ENCODE measurements at regions not wholly inside any gene's neighbourhood (a gene's known extent, or its start where the extent isn't known, plus 50 kb on each side); places are given as distances from the start of the nearest gene placed in this dataset.

DNA sequence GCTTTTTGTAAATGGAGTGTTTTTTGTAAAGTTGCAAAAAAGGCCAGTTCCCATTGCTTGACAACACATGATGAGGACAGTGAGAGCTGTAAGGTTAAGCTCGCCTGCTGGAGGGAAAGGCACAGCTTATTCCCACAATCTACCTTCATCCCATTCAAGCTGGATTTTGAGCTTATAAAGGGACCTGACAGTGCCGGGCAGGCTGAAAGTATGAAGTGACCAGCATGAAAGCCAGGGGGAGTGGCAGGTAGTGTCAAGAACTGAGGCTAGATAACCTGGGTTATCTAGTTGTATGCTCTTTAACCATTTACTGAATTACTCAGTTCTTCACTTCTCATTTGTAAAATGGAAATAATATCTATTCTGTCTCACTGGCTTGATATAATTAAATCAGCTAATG is 52.3 kb upstream of the KPNA4 start (continued):
- TF ChIP-seq, protein P1, sequence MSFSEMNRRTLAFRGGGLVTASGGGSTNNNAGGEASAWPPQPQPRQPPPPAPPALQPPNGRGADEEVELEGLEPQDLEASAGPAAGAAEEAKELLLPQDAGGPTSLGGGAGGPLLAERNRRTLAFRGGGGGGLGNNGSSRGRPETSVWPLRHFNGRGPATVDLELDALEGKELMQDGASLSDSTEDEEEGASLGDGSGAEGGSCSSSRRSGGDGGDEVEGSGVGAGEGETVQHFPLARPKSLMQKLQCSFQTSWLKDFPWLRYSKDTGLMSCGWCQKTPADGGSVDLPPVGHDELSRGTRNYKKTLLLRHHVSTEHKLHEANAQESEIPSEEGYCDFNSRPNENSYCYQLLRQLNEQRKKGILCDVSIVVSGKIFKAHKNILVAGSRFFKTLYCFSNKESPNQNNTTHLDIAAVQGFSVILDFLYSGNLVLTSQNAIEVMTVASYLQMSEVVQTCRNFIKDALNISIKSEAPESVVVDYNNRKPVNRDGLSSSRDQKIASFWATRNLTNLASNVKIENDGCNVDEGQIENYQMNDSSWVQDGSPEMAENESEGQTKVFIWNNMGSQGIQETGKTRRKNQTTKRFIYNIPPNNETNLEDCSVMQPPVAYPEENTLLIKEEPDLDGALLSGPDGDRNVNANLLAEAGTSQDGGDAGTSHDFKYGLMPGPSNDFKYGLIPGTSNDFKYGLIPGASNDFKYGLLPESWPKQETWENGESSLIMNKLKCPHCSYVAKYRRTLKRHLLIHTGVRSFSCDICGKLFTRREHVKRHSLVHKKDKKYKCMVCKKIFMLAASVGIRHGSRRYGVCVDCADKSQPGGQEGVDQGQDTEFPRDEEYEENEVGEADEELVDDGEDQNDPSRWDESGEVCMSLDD (tag by site-specific recombination; IDR thresholded peaks at IDR 0.05): no peak
- TF ChIP-seq SCRT1 (tag by site-specific recombination; IDR thresholded peaks at IDR 0.05; ENCODE audit: borderline replicate concordance) (no peak), ZNF19 (tag by site-specific recombination; IDR thresholded peaks at IDR 0.05; ENCODE audit: low read depth) (no peak)
- TF ChIP-seq, protein P2, sequence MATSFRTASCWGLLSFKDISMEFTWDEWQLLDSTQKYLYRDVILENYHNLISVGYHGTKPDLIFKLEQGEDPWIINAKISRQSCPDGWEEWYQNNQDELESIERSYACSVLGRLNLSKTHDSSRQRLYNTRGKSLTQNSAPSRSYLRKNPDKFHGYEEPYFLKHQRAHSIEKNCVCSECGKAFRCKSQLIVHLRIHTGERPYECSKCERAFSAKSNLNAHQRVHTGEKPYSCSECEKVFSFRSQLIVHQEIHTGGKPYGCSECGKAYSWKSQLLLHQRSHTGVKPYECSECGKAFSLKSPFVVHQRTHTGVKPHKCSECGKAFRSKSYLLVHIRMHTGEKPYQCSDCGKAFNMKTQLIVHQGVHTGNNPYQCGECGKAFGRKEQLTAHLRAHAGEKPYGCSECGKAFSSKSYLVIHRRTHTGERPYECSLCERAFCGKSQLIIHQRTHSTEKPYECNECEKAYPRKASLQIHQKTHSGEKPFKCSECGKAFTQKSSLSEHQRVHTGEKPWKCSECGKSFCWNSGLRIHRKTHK (tag by site-specific recombination; IDR thresholded peaks at IDR 0.05): no peak

DNA sequence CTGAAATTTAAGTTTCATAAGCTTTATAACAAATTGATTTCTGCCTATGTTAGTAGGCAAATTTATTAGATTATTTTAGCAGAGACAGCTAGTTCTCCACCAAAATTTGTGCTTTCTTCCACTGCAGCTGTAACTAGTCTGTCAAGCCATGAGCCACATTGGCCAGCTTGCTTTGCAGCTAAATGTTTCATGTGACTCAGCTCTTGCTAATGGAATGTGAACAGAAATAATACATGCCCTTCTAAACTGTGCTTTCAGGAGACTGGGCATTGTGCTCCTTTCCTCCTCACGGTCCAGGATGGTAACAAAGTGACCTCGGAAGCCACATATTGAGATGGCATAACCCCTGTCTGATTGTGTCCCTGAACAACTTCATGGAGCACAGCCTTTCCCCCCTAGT is 51.3 kb upstream of the KPNA4 start:
- Histone ChIP-seq H3K36me3 (ENCODE audit: control insufficient read depth in 2 of 2, insufficient read depth in 1 of 2, low read length in 2 of 2) (no peaks in the 10 kb centered on the region), H3K4me3 (ENCODE audit: low read depth, low read length) (no peak overlapping the region), H3K4me1 (ENCODE audit: control insufficient read depth, insufficient read depth, low read length) (no peaks in the 10 kb centered on the region; the same call in 1 of the 2 replicates), H3K9me3 (ENCODE audit: control insufficient read depth, insufficient read depth, low read depth, low read length) (no peaks in the 10 kb centered on the region), H3K27ac (ENCODE audit: extremely low read depth, low read depth, low read length) (no peak overlapping the region)
- no peak for TF ChIP-seq ZNF521 (tag by site-specific recombination; IDR thresholded peaks at IDR 0.05)
- ChIA-PET CTCF (no interaction called here), POLR2A (no interaction called here)

DNA sequence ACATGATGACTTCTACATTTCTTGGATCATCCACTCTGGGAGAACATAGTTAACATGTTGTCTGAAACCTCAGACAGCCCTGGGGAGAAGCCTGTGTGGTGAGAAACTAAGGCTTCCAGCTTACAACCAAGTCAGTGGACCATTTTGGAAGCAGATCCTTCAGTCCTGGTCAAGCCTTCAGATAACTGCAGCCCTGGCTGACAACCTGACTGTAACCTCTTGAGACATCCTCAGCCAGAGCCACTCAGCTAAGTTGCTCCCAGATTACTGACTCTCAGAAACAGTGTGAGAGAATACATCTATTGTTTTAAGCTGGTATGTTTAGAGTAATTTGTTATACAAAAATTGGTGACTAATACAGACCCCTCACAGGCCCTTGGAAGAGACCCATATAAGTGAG is 50.9 kb upstream of the KPNA4 start:
- Histone ChIP-seq H3K9me3 (ENCODE audit: control insufficient read depth, insufficient read depth, low read depth, low read length) (no peaks in the 10 kb centered on the region), H3K4me1 (ENCODE audit: control insufficient read depth, insufficient read depth, low read length) (no peaks in the 10 kb centered on the region; the same call in 1 of the 2 replicates), H3K4me3 (ENCODE audit: low read depth, low read length) (no peak overlapping the region), H3K27ac (ENCODE audit: extremely low read depth, low read depth, low read length) (no peak overlapping the region), H3K36me3 (ENCODE audit: control insufficient read depth in 2 of 2, insufficient read depth in 1 of 2, low read length in 2 of 2) (no peaks in the 10 kb centered on the region)
- ChIA-PET CTCF (no interaction called here), POLR2A (no interaction called here)
- TF ChIP-seq, protein P3, sequence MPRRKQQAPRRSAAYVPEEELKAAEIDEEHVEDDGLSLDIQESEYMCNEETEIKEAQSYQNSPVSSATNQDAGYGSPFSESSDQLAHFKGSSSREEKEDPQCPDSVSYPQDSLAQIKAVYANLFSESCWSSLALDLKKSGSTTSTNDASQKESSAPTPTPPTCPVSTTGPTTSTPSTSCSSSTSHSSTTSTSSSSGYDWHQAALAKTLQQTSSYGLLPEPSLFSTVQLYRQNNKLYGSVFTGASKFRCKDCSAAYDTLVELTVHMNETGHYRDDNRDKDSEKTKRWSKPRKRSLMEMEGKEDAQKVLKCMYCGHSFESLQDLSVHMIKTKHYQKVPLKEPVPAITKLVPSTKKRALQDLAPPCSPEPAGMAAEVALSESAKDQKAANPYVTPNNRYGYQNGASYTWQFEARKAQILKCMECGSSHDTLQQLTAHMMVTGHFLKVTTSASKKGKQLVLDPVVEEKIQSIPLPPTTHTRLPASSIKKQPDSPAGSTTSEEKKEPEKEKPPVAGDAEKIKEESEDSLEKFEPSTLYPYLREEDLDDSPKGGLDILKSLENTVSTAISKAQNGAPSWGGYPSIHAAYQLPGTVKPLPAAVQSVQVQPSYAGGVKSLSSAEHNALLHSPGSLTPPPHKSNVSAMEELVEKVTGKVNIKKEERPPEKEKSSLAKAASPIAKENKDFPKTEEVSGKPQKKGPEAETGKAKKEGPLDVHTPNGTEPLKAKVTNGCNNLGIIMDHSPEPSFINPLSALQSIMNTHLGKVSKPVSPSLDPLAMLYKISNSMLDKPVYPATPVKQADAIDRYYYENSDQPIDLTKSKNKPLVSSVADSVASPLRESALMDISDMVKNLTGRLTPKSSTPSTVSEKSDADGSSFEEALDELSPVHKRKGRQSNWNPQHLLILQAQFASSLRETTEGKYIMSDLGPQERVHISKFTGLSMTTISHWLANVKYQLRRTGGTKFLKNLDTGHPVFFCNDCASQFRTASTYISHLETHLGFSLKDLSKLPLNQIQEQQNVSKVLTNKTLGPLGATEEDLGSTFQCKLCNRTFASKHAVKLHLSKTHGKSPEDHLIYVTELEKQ (tag by site-specific recombination; IDR thresholded peaks at IDR 0.05; ENCODE audit: borderline replicate concordance): no peak
- TF ChIP-seq ZNF658 (tag by site-specific recombination; IDR thresholded peaks at IDR 0.05): no peak

All from HEK293 (cell line).